HG03565 (cell line): ENCODE measurements at regions not wholly inside any gene's neighbourhood (a gene's known extent, or its start where the extent isn't known, plus 50 kb on each side); places are given as distances from the start of the nearest gene placed in this dataset.
"Not testable (repeated sequence)": the region's sequence is repeated elsewhere in the genome, so short reads cannot be mapped to it uniquely, and the experiment has no call there.

Experiments used
- ATAC-seq: cut with Tn5 transposase; IDR thresholded peaks from one replicate; pipeline ENCODE4 v1.9.1; 2021; ENCODE audit warnings: mild to moderate bottlenecking, moderate library complexity; ENCODE audit not compliant: unreplicated experiment

DNA sequence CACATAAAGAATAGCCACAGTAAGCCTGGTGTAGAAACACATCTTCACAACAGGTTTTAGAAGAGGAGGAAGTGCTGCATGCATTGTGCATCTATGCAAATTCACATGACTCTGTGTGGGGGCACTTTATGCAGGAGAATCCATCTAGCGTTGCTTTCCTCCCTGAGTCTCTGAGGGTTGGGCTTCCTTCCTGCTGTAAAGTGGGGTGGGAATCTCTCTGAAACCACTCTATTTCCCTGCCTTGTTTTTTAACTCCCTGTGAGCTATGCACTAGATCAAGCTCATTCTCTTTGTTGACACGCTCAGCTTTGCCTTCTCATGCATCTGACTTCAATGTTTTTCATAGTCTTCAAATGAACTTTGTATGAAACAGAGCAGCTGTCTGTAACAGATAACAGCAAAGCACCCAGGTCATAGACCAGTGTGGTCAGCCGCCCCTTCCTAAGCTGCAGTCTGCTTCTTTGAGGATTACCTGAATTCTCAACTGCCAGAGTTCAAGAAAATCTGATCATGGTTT lies 102.7 kb upstream of the DPH5 start:
- peak; percentile 91 for ATAC-seq

DNA sequence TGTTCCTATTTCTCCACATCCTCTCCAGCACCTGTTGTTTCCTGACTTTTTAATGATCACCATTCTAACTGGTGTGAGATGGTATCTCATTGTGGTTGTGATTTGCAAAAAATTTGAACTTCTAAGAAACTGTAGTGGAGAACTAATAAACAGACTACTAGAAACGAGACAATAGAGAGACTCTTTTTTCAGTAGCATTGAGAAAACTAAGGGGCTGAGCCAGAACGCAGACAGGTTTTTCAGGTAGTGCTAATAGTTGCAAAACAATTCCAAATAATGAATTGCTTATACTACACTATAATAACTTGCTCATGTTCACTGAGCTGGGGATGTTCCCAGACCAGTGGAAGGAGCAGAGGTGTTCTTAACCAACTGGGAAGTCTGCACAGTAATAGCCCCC lies 98.8 kb upstream of the DPH5 start:
- ATAC-seq, result no peak

DNA sequence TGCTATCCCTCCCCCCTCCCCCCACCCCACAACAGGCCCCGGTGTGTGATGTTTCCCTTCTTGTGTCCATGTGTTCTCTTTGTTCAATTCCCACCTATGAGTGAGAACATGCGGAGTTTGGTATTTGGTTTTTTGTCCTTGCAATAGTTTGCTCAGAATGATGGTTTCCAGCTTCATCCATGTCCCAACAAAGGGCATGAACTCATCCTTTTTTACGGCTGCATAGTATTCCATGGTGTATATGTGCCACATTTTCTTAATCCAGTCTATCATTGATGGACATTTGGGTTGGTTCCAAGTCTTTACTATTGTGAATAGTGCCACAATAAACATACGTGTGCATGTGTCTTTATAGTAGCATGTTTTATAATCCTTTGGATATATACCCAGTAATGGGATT lies 98.3 kb upstream of the DPH5 start:
- ATAC-seq, result not testable (repeated sequence)

DNA sequence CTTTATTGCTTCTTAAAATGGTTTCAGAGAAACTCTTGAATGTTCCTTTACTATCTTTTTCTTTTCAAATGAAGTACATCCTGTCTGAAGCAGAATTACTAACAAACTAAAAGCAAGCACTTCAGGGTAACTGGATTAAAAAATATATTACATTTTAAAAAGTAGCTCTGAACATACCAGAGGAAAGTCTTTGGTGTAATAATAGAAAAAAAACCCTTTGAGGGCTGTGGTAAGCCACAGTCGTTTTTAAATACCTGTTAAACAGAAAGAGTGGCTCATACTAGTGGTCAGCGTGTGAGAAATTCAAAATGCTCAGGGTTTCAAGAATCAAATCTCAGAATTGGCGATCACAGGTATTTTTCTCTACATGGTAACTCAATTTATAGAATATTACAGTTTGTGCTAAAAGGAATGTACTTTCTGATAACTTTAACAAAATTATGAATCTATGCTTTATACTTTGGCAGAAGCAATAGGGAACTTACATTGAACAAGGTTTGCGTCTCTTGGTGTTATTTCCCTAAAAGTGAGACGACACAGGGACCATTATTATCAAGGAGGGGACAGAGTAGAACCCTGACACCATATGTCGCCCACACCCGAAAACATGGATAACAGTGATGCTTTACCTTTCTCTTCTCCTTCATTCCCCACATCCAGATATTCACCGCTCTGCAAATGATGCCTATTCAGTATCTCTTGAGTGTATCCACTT lies 97.0 kb upstream of the DPH5 start:
- peak; percentile 93 for ATAC-seq

DNA sequence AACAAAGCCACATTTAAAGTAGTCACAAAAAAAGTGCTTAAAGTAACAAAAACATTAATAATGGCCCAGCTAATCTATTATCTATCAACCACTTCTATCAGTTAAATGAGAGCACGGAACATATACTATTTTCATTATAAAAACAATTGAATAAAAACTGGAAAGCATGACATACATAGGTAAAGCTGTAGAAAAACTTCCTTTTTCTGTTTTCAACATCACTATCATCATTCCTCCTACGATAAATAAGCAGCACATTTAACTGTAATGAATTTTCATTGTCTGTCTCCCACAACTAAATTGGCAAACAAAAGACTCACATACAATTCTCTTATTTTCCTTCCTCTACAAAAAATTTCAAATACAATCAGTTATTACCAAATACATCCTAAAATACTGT lies 96.4 kb upstream of the DPH5 start:
- ATAC-seq, result no peak

DNA sequence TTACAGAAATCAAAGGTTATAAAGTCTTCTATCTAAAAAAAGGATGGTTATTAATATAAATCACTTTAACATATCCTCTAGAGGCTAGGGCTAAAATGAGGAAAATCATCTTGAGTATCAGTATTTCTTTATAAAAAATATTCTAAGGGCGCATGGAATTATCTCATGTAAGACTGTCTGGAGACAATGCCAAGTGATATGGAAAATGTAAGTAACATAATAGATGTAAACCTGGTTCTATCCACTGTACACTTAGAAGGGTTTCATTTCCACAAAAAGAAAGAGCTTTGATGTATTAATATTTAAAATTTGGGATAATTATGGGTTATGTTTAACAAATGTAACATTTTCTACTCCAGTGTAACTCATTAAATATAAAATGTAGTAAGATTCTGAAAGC lies 95.9 kb upstream of the DPH5 start:
- ATAC-seq, result no peak

DNA sequence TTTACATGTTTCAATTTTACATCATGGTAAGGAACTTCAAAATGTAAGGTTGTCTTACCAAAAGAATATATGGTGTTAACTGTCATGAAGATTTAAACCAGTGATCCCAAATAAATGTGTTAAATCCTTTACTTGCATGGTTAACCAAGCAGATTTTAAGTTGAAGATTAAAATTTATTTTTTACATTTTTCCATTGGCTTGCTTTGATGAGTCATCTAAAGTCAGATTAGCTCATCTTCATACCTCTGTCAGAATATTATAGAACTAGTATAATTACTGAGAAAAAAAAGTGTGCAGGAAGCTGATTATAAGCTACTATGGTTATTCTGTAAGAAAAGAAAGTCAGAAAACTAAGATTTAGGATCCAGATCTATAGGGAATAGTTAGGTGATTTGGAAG lies 95.3 kb upstream of the DPH5 start:
- ATAC-seq, result no peak

DNA sequence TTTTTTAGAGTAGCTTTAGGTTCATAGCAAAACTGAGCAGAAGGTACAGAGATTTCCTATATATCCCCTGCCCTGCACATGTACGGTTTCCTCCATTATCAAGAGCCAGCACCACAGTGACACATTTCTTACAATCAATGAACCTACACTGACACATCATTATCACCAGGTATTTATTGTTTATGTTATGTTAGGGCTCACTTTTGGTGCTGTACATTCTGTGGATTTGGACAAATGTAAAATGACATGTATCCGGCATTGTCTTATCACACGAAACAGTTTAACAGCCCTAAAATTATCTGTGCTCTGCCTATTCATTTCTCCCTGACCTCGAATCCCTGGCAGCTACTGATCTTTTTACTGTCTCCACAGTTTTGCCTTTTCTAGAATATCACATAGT lies 93.7 kb upstream of the DPH5 start:
- ATAC-seq, result no peak

DNA sequence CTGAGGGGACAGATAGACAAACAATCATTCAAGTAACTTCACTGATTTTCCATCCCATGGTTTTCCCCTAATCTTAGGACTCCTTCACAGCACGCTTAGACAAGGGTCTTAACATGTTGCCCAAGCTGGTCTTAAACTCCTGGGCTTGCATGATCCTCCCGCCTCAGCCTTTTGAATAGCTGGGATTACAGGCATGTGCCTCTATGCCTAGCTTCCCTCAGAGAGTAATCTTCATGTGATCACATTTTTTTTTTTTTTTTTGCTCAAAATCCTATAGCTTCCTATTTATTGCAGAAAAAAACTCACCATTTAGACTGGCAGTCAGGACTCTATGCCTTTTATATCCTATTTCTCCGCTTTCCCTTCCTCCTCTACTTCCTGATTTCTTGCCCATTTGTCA lies 90.4 kb upstream of the DPH5 start:
- ATAC-seq, result no peak

DNA sequence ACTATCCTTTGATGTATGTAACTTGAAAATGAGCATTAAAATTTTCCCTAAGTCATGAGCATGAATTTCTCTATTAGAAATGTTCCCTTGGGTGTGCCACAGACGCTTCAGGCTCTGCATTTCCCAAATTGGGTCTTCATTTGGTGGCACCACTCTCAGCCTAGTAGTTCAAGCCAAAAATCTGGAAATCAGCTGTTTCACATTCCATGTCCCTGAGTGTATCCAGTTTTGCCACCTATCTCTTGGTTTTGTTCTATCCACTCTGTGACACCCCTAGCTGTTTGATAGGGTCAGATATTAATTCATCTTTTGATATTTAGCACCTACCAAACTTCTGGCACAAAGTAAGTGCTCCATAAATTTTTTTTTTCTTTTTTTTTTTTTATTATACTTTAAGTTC lies 89.5 kb upstream of the DPH5 start:
- ATAC-seq, result no peak

DNA sequence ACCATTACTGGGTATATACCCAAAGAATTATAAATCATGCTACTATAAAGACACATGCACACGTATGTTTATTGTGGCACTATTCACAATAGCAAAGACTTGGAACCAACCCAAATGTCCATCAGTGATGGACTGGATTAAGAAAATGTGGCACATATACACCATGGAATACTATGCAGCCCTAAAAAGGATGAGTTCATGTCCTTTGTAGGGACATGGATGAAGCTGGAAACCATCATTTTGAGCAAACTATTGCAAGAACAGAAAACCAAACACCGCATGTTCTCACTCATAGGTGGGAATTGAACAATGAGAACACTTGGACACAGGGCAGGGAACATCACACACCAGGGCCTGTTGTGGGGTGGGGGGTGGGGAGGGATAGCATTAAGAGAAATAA lies 88.5 kb upstream of the DPH5 start:
- not testable (repeated sequence) for ATAC-seq

DNA sequence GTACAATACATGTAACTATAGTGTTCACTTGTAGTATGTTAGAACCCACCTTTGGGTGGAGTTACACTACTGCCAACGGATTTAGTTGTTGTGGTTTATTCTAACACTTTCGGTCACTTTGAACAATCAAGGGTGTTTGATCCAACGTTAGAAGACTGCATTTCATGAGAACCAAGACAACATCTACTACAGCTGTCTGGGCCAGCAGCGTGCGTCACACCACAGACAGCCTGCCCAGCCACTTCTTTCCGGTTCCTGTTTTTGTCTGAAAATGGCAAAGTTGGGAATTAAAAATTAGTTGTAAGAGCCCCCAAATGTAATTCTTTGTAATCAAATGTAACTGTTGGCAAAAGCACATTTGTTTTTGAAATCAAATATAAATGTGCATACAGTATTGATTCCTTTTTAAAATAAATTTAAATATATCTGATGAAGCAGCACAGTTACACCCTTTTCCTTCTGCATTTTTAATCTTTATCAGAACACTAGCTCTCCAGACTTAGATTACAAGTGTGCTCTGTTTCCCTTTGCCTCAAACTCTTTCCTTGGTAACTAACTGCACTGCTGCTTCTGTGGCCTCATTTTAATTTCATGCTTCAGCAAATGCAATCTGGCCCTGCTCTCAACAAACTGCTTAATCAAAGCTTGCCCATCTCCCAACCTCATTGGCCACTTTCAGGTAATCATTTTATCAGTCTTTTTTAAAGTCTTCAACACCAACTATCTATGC lies 86.6 kb upstream of the DPH5 start:
- peak; percentile 92 for ATAC-seq

DNA sequence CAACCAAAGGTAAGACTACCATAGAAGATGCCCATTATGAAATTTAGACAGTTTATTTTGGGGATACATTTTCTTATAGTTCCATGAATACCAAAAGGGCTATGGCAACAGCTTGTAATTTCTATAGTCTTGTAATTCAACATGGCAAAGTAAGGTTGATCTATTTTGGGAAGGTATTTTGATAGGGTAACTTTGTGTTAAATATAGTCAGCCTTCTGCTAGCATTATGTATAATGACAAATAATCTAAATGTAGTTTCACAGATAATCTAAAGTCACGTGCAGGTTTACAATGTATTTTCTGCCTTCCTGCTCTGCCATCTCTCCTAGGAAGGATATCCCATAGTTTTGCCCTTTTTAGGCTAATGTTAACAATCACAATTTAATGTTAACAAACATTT lies 85.9 kb upstream of the DPH5 start:
- no peak for ATAC-seq

DNA sequence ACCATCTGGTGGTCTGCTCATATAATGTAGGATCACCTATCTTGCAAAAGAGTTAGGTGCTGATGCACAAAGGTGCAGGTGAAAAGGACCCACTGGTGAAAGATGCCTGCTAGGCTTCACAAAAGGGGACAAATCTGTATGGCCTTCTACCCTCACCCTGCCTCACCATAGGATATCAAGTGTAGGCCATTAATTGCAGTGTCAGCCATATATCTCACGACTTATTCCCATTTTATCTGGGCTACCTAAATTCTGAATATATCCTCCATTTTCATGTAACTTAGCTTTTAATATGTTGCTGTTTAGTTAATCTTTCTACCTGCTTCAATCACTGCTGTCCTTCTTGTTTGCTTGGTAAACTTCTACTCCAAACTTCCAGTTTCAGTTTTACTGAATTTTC lies 84.2 kb upstream of the DPH5 start:
- ATAC-seq, result no peak

DNA sequence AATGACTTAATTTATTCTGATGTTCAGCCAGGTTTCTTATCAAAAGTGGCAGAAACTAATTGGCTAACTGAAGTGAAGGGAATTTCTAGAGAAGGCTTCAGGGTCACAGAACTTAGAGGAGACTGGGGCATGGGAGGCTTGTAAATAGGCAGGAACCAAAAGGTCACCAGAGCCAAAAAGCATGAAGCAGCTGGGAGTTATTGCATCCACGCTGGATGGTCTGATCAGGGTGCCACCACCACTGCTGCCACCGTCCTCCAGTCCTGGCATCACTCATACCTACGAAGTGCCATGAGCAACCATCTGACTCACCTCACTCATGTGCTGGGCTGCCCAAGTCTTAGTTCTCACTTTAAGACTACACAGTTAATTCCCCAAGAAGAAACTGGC lies 82.5 kb upstream of the DPH5 start:
- ATAC-seq, result no peak

DNA sequence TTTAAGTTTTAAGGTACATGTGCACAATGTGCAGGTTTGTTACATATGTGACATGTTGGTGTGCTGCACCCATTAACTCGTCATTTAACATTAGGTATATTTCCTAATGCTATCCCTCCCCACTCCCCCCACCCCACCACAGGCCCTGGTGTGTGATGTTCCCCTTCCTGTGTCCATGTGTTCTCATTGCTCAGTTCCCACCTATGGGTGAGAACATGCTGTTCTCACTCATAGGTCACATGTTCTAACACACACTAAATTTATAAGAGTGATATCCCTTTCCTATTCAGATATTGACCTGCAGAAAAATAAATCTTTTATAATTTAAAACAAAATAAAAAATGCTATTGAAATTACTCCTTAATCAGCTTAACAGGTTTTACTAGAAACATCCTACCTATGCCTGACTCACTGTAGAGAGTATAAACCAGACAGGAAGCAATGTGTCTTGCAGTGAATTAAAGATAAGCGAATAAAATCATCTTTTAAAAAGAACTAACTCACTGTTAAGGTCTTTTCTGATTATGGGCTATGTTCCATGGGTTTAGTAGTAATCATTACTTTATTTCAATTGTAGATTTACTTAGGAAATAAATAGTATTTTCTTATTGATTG lies 82.0 kb upstream of the DPH5 start:
- no peak for ATAC-seq

DNA sequence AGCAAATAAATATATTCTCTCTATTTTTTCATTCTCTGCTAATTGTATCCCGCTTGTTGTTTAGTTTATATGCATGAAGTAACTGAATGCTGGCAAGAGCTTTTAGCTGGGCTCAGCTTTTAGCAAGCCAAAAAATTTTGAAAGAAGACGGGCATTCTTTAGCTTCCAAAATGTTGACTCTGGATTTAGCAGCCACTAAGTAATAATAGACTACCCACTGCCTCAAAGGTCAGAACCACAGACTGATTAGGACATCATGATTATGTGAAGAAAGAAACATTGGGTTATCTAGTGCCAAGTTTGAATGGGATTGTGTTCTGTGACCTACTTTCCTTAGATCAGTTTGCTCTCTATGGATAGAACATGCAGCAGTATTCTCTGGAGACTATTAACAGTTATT lies 80.3 kb upstream of the DPH5 start:
- ATAC-seq, result no peak

DNA sequence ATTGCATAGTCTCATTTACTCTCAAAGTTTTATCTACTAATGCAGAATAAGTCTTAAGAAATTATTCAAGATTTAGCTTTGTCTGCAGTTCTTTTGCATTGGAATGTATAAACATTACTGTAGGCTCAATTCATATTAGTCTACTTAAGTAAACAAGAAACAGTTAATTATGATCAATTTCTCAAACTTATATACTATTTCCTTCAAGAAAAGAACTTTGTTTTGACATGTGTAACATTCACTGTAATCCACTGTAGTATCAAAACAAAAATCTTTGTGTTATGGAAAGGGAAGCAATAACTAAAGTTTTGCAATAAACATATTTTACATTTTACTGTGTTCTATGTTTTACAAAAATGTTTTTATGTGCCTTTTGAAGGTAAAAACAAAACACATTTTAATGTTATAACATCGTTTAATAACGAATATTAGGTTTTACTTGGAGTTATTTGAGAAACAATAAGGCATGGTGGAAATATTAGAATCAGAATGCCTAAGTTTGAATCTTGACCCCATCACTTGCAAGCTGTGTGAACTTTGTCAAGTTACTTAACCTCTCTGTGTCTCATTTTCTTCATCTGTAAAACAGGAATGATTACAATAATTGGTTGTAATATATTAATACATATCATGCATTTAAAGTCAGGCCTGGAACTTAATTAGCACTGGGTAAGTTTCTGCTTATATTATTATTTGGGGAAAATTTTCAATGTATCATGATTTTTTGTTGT lies 77.0 kb upstream of the DPH5 start:
- ATAC-seq, result no peak

DNA sequence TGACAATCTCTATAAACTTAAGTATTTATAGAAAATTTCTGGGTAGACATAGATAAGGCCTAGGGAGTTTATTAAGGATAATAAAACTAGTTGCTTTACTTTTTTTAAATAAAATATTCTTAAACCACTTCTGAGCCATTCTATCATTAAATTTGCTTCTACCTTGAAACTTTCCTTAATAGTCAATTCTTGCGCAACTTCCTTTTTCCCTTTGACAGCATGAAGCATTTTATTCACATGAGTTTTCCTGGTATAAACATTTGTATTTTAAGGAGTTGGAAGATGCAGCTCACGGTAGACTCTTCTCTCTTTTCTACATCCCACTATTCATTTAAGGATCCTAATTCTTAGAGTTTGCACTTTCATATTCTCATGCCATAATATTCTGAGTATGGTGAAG lies 75.8 kb upstream of the DPH5 start:
- no peak for ATAC-seq

DNA sequence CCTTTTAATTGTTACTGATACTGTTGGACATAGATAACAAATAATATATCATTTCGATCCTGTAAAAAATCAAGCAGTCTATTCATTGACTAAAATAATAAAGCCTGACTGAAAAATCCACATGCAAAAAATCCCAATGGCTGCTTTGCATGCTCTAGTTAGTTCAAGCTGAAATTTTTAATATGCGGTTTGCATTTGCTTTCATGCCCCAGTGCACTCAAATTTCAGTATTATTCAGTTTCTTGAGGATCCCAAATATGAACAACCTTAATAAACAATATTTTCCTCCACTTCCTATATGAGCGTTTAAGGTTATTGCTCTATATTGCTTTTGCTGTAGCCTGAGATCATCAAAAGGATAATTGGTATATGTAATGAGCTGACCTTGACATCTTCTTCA lies 75.1 kb upstream of the DPH5 start:
- ATAC-seq, result no peak

DNA sequence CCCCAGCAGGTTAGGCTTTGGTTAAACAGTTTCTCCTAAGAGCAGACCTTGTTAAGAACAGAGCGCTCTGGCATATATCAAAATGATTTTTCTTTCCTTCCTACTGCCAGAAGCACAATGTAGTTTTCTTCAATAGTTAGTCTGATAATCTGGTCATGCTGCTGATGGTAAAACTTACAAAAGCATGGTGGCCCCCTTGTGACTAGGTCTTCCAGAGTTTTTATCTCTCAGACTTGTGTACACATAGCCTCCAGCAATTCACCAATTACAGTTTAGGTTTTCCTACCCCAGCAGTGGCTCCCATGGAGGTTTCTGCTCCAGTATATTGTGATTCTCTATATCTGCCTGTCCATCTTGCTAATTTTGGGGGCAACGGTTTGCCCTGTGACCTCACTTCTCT lies 73.3 kb upstream of the DPH5 start:
- no peak for ATAC-seq

DNA sequence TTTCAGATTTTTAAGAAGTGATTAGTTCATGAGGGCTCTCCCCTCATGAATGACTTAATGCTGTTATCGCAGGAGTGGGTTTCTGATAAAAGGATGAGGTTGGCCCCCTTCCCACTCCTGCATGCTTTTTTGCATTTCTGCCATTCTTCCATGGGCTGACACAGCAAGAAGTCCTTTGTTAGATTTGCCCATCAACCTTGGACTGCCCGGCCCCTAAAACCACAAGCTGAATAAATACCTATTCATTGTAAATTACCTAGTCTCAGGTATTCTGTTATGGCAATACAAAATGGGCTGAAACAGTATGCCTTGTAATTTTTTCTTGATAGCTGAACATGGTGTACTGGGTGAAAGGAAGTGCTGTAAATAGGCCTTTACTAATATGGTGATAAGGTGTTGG lies 72.7 kb upstream of the DPH5 start:
- no peak for ATAC-seq
